NB4 (cell line): ENCODE measurements at regions not wholly inside any gene's neighbourhood (a gene's known extent, or its start where the extent isn't known, plus 50 kb on each side); places are given as distances from the start of the nearest gene placed in this dataset.

ENCODE experiments used
- POLR2A ChIP-seq: IDR thresholded peaks from 2 replicates; pipeline ENCODE4 v1.6.1; 2011; ENCODE audit warnings: mild to moderate bottlenecking; ENCODE audit not compliant: insufficient read length; ENCODE audit errors: extremely low read depth
- TF ChIP-seq, protein P1 (sequence below): IDR thresholded peaks from one replicate; pipeline ENCODE4 v1.5.1; 2012; ENCODE audit warnings: low read depth, low read length
- TF ChIP-seq, protein P2 (sequence below): IDR thresholded peaks from 2 replicates; pipeline ENCODE4 v1.6.1; 2011; ENCODE audit warnings: low read depth, low read length

DNA sequence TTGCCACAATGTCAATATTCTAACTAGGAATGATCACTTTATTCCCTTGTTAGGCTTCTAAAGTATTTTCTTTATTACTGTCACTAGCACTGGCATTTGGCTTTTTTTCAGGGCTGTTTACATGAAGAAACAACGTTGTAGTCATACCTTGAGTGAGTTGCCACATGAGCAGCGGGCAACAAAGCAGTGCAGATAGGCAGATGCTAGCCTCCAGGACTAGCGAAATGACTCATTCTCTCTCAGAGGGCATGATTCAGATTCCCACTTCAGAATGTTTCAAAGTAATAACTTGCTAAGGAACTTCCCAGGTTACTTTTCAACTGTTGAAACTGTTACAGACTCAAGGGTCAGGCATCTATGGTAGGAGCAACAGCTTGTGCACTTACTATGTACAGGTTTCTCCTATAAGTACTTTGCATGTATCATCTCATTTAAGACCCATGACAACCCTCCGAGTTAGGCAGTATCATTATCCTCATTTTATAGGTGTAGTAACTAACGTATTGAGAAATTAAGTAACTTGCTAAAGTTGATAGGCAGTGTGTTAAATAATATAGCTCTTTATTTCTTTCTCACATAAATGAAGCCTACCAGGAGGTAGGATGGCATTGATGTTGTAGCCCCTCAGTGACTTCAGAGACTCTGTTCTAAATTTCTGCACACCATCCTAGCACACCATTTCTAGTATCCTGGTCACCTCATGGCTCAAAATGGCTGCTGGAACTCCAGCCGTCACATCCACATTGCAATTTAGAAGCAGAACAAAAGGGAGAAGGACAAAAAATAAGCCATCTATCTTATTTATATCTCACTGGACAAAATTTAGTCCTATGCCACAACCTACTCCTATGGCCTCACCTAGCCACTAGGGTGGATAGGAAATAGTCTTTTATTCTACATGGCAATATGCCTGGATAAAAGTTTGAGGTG lies 83.3 kb downstream of the ICOS start:
- no peak for TF ChIP-seq POLR2A
- TF ChIP-seq, protein P1, sequence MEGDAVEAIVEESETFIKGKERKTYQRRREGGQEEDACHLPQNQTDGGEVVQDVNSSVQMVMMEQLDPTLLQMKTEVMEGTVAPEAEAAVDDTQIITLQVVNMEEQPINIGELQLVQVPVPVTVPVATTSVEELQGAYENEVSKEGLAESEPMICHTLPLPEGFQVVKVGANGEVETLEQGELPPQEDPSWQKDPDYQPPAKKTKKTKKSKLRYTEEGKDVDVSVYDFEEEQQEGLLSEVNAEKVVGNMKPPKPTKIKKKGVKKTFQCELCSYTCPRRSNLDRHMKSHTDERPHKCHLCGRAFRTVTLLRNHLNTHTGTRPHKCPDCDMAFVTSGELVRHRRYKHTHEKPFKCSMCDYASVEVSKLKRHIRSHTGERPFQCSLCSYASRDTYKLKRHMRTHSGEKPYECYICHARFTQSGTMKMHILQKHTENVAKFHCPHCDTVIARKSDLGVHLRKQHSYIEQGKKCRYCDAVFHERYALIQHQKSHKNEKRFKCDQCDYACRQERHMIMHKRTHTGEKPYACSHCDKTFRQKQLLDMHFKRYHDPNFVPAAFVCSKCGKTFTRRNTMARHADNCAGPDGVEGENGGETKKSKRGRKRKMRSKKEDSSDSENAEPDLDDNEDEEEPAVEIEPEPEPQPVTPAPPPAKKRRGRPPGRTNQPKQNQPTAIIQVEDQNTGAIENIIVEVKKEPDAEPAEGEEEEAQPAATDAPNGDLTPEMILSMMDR, result no peak
- TF ChIP-seq, protein P2, sequence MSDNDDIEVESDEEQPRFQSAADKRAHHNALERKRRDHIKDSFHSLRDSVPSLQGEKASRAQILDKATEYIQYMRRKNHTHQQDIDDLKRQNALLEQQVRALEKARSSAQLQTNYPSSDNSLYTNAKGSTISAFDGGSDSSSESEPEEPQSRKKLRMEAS, result no peak
